SIG-M5 (cell line): ENCODE measurements at regions not wholly inside any gene's neighbourhood (a gene's known extent, or its start where the extent isn't known, plus 50 kb on each side); places are given as distances from the start of the nearest gene placed in this dataset.

ENCODE experiments used
- DNase-seq: peaks from one replicate; lab custom pipeline; 2025; lab: John Stamatoyannopoulos, UW

- DNase-seq, result no peak
These were observed 276.2 kb upstream of the RTL1 start for GRCh38 chr14:101179691-101180211.

DNA sequence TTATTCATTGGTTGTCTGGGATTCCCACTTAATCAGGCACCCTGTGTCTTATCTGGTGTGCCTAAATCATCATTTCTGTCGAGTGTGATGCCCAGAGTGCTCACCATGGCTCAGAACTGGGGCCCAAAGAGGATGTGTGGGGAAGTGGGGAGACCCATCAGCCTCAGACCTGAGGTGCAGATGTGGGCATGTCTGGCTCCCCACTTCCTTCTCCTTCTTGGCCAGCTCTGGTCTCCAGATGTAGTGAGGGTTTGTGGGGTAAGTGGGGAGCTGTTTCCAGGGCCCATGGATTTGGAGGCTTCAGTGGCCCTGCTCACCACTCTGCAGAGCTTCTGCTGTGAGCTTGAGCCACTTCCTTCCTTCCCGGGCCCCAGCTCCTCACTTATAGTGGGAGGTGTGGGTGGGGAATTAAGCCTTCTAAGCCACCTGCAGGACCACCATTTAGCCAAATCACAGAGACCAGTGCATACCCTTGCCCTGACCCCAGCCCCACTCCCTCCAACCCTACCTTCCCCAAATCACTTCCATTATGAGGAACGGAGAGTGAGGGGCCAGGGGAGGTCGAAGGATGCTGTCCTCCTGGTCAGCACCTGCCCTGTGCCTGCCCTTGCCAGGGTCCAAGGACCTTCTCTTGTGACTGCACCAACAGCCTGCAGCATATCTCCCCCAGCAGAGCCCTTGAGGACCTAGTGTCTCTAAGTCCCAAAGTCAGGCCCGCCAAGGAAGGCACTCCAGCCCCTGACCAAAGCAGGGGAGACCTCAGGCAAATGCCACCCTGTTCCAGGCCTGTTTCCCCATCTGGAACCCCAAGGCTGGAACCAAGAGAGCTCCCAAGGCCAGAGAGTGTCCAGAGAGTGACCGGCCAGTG, 278.2 kb upstream of the RTL1 start:
- DNase-seq, result no peak

- DNase-seq, result no peak
These were observed 279.0 kb upstream of the RTL1 start for GRCh38 chr14:101182476-101182875.

DNA sequence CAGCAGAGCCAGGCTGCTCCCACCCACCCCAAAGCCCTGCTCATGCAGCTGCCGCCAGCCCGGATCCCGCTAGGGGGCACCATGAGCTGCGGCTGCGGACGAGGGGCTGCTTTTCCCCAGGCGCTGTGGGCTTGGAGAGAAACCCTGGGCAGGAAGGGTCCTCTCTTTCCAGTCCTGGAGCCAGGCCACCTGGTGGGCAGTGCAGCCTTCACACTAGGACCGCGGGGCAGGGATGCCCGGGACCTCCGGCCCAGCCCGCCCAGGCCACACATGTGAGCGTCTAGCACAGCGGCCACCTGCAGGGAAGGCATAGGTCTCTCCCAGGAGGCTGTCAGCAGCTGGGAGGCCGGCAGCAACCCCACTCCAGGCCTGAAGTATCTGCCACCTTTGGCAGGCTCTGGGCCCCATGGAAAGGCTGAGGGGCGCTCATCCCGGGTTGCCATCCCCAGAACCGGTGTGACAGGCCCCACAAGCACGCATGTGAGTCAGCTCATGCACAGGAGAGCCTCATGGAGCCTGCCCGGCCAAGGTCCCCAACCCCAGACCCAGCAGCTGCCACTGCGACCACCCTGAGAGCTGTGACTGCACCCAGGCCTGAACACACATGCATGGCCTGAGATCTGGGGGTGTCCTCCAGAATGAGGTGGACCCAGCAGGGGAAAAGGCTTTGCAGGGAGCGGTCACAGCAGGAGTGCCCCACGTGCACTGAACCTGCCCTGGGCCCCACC, 280.0 kb upstream of the RTL1 start:
- DNase-seq, result no peak

DNA sequence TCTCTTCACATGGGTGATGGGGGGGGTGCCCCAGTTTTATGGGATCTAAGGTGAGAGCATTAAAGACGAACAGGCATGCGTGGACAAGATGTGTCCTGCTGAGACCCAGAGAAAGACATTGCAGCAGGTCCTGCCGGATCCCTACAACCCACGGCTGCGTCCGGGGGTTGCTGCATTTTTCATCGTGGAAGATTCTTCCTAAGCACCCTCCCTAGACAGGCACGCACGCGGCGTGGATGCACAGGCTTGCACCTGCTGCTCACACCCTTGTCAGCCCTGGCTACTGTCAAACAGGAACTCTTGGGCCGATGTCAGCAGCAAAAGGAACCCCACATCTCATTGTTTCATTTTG, 280.6 kb upstream of the RTL1 start:
- DNase-seq, result no peak

DNA sequence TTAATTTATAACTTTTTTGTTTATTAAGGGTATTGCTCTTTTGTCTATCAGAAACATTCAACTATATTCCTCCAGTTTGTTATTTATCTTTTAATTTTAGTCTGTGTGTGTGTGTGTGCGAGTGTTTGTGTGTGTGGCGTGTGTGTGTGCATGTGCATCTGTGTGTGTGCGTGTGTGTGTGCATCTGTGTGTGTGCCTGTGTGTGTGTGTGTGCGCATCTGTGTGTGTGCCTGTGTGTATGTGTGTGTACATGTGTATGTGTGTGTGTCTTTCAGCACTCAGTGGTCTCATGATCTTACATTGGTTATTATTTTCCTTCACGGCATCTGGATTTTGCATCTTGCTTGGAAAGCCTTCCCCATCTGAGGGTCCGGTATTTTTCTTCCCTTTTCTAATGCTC, 281.1 kb upstream of the RTL1 start:
- DNase-seq, result no peak

DNA sequence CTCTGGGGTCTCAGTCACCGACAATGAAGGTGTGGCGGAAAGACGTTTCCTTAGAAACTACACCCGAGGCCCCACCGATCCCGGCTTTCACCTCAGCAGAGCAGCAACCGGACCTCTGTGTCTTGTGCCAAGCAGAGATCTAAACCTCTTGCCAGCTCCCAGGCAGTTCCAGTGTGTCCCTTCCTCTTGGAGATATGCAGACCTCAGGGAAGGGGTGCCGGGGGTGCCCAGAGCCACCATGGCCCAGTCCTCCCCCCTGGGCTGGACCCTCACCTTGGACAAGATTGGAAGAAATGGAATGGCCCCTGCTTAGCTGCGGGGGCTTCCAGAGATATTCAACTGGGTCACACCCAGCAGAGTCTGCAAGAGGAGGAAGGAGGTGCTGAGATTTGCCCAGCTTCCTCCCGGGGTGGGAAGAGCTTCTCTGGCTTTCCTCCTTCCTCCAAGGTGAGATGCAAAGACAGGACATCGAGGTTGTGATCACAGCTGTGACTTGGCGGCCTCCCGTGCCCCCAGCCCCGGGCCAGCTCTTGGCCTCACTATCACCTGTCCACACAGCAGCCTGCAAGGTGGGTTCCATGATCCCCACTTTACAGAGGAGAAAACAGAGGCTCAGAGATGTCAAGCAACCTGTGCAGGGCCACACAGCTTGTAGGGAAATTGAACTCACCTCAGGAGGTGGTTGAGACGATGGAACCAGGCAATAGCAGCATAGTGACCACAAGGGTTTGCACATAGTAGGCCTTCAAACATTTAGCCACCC, 281.7 kb upstream of the RTL1 start:
- DNase-seq, result no peak

DNA sequence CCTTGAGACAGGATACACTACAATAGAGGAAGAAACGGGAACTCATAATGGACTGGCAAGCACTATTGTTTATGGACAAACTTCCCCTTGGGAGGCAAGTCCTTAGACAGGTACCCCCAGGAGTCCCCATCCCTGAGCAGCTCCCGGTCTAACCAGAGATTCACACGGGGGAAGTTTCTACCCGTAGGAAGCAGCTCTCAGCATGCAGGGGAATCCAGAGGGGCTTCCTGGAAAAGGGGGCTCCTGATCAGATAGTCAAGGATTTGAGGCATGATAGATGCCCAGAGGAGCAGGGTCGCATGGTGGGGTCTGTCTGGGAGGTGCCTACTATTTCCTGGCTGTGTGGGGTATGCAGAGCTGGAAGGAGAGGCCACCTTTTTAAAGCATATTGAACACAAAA, 282.4 kb upstream of the RTL1 start:
- no peak for DNase-seq

GRCh38 chr14:101186544-101186943, 283.0 kb upstream of the RTL1 start:
- DNase-seq, result no peak

- DNase-seq, result no peak
These were observed 283.7 kb upstream of the RTL1 start for GRCh38 chr14:101186992-101187815.

GRCh38 chr14:101187816-101188570, 284.5 kb upstream of the RTL1 start:
- no peak for DNase-seq

DNA sequence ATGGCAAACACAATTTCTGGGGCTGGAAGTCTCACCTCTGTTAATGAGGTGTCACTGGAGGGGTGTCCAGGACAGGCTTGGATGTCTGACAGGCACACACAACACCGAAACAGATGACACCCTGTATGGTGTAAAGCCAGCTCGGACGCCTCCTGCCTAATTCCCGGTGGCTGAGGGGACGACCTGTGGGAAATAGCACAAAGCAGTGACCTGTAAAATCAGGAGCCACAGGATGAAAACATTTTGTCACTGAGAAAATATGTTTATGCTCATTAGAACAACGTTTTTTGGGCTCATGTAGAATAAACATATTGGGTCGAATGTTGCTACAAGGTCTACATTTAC, 285.0 kb upstream of the RTL1 start:
- no peak for DNase-seq

DNA sequence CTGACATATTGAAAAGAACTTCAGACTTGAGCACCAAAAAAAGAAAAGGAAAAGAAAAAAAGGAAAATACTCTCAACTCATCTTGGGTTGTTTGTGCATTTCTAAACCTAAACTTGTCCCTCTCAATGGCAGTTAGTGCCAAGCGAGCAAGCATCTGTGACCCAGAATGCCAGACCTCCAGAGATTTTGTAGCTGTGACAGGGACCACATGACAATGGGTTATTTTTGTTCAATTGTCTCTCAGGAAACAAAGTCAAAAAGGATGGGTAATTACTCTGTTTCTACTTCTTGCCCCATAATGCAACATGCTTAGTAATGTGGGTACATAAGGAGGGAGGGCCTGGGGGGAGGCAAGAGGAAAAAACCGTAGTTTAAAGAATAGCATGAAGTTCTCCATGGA, 285.7 kb upstream of the RTL1 start:
- DNase-seq, result no peak

DNA sequence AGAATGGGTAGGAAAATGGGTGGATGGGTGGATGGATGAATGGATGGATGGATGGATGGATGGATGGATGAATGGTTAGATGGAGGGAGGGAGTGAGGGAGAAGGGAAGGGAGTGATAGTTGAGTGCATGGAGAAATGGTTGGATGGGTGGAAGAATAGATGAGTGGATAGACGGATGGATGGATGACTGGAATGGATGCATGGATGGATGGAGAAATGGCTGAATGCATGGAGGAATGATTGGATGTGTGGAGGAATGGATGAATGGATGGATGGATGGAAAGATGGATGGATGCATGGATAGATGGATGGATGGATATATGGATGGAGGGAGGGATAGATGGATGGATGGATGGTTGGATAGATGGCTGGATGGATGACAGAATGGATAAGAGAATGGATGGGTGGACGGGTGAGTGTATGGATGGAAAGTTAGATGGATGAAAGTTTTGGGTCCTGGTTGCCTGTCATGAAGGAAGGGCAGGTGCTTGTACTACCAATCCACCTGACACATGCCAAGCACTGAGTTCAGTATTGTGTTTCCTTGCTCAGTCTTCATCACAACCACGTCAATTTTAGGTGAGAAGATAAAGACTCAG, 286.5 kb upstream of the RTL1 start:
- no peak for DNase-seq

DNA sequence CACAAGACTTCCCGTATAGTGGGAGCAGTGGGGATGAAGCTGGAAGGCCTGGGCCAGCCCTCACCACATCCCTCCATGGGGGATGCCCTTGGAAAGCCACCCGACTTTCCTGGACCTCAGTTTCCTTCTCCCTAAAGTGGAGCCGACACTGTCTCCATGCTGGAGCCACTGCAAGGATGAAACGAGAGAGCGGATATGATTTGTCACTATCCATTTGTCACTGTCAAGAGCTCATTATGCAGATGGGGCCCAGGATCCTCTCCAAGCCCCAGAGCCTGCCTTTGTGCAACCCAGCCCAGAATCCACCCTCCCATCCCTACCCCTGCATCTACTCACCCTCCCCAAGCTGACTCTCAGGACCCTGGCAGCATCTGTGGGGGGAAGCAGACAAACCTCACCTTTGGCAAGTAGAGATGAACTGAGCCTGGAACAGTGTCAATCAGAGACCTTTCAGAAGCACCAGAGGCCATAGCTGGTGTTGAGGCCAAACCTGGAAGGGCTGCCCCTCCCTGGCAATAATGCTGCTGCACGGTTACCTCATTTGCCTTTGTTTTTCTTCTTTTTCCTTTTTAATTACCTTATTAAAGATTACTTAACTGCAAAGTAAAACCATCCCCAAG, 287.7 kb upstream of the RTL1 start:
- no peak for DNase-seq

- no peak for DNase-seq
These were observed 288.5 kb upstream of the RTL1 start for GRCh38 chr14:101191721-101192660.

DNA sequence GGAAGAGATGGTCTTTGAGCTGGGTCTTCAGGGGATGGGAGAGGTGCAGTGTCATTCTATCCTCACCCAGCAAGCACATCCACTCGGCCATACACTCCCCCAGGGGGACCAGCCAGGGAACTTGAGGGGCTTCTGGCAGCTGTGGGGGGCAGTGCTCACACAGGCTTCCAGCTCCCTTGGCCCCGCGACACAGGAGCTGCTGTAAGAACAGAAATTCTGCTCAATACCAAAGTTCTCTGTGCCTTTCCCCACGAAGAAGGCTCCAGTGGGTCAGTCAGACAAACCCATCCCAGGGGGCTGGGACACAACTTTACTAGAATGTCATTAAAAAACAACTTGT, 289.1 kb upstream of the RTL1 start:
- no peak for DNase-seq

GRCh38 chr14:101193106-101193844, 289.8 kb upstream of the RTL1 start:
- DNase-seq, result no peak
